ENCODE measurements at regions not wholly inside any gene's neighbourhood (a gene's known extent, or its start where the extent isn't known, plus 50 kb on each side); places are given as distances from the start of the nearest gene placed in this dataset.

DNA sequence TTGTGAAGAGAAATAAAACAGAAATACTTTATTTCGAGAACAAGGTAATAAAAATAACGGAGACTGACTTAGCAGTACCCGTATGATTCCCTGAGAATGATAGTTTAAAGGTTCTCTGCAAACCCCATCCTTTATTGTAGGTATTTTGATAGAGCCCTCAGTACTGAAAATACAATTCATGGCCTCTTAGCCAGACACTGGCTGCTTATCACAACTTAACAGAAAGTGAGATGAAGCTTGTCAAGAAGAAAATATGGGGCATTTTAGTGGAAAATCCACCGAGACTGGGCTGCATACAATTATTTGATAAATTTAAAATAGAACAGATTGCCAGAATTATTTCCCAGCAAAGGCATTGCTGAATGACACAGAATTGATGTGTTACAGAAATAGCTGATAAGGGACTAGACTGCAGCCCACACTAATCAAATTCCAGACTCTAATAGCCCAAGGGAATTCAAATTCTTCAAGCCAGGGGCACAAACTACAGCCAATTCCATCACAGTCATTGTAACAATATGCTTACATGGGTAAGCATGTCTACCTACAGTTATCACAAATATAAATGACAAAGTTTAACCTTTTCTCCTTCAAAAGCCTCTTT, 521.9 kb downstream of the PLOD2 start:
- TF ChIP-seq, protein P1, sequence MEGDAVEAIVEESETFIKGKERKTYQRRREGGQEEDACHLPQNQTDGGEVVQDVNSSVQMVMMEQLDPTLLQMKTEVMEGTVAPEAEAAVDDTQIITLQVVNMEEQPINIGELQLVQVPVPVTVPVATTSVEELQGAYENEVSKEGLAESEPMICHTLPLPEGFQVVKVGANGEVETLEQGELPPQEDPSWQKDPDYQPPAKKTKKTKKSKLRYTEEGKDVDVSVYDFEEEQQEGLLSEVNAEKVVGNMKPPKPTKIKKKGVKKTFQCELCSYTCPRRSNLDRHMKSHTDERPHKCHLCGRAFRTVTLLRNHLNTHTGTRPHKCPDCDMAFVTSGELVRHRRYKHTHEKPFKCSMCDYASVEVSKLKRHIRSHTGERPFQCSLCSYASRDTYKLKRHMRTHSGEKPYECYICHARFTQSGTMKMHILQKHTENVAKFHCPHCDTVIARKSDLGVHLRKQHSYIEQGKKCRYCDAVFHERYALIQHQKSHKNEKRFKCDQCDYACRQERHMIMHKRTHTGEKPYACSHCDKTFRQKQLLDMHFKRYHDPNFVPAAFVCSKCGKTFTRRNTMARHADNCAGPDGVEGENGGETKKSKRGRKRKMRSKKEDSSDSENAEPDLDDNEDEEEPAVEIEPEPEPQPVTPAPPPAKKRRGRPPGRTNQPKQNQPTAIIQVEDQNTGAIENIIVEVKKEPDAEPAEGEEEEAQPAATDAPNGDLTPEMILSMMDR (IDR thresholded peaks at IDR 0.05), result no peak
- no peak for TF ChIP-seq POLR2AphosphoS5 (IDR thresholded peaks at IDR 0.05; ENCODE audit: insufficient read depth in 1 of 2, low read depth in 1 of 2)
- no peak for TF ChIP-seq POLR2A (IDR thresholded peaks at IDR 0.05)
